ENCODE measurements at regions not wholly inside any gene's neighbourhood (a gene's known extent, or its start where the extent isn't known, plus 50 kb on each side); places are given as distances from the start of the nearest gene placed in this dataset.

DNA sequence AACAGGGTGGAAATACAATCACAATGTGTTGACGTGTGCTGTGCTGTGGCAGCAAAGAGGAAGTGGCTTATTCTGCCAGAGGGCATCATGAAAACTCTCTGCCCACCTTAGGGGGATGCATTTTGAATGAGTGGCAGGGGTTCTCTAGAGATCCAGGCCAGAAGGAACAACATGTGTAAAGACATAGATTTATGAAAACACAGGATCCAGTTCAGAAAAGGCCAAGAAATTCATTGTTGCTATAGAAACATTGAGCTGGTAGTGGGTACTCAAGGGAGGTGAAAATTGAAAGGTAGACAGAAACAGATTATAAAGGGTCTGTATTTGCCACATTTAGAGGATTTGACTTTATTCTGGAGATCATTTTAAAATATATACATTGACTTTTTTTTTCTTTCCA is 417.7 kb downstream of the ENC1 start:
- no peak for TF ChIP-seq POLR2A (IDR thresholded peaks at IDR 0.05)
- TF ChIP-seq, protein P1, sequence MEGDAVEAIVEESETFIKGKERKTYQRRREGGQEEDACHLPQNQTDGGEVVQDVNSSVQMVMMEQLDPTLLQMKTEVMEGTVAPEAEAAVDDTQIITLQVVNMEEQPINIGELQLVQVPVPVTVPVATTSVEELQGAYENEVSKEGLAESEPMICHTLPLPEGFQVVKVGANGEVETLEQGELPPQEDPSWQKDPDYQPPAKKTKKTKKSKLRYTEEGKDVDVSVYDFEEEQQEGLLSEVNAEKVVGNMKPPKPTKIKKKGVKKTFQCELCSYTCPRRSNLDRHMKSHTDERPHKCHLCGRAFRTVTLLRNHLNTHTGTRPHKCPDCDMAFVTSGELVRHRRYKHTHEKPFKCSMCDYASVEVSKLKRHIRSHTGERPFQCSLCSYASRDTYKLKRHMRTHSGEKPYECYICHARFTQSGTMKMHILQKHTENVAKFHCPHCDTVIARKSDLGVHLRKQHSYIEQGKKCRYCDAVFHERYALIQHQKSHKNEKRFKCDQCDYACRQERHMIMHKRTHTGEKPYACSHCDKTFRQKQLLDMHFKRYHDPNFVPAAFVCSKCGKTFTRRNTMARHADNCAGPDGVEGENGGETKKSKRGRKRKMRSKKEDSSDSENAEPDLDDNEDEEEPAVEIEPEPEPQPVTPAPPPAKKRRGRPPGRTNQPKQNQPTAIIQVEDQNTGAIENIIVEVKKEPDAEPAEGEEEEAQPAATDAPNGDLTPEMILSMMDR (IDR thresholded peaks at IDR 0.05), result no peak
- Histone ChIP-seq H3K4me1 (no peaks in the 10 kb centered on the region), H3K9me3 (peaks cover 0 to 19% (median 2%) of the 10 kb centered on the region in 12 donors), H3K36me3 (no peaks in the 10 kb centered on the region), H3K27me3 (no peaks in the 10 kb centered on the region), H3K27ac (no peak overlapping the region), H3K4me3 (no peak overlapping the region)
- whole genome bisulfite sequencing, 4 donors, result 90 to 93% (median 91%) methylated on average over 1 of the region's 1 CpG
- ATAC-seq (no peak), DNase-seq (no peak)
- intact Hi-C loops (cut with DNase I), result no loop called here

DNA sequence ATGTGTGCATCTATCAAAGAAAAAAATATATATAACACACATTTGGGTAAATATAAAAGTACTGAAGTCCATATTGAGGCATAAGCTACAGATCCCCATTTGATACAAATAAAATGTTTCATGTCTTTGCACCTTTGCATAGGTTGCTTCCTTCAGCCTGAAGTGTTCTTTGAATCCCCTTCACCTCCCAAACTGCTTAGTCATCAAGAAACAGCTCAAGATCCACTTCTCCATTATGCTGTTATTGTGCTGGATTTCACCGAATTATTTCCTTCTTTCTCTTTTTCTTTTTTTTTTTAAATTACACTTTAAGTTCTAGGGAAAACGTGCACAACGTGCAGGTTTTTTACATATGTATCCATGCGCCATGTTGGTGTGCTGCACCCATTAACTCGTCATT is 419.1 kb downstream of the ENC1 start:
- peaks cover 0 to 19% (median 2%) of the 10 kb centered on the region in 12 donors for H3K9me3 ChIP-seq
- H3K4me3 ChIP-seq, result no peak overlapping the region
- no peak for TF ChIP-seq POLR2A (IDR thresholded peaks at IDR 0.05)
- TF ChIP-seq, protein P1 (IDR thresholded peaks at IDR 0.05), result no peak
- DNase-seq (no peak), ATAC-seq (no peak)
- intact Hi-C loops (cut with DNase I), result no loop called here
- no peaks in the 10 kb centered on the region for H3K36me3 ChIP-seq
- H3K4me1 ChIP-seq, result no peaks in the 10 kb centered on the region
- 90 to 92% (median 90%) methylated on average over 5 of the region's 5 CpGs for WGBS, 4 donors
- H3K27me3 ChIP-seq, result no peaks in the 10 kb centered on the region
- no peak overlapping the region for H3K27ac ChIP-seq

DNA sequence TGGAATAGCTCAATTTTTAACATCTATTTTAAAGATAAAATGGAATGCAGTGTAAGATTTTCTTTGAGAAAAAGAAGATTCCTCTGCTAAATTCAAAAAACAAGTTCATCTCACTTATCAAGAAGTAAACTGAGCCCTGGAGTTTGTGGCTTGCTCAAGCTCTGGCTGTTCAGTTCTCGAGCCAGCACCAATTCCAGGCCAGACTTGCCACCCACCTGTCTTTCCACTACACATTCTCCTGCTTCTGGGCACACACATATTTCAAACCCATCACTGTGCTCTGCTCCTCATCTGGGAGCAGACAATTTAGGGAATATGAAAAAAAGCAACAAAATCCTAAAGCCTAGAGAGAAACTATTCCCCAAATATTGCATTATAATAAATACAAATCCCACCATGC is 424.5 kb downstream of the ENC1 start:
- WGBS, 4 donors, result 79 to 91% (median 89%) methylated on average over 1 of the region's 1 CpG
- intact Hi-C loops (cut with DNase I), result no loop called here
- Histone ChIP-seq H3K27me3 (no peaks in the 10 kb centered on the region), H3K4me3 (no peak overlapping the region), H3K36me3 (no peaks in the 10 kb centered on the region), H3K27ac (no peak overlapping the region), H3K4me1 (no peaks in the 10 kb centered on the region), H3K9me3 (peaks cover 0 to 14% (median 1%) of the 10 kb centered on the region in 12 donors)
- DNase-seq (no peak), ATAC-seq (no peak)
- TF ChIP-seq, protein P1 (IDR thresholded peaks at IDR 0.05), result no peak
- no peak for TF ChIP-seq POLR2A (IDR thresholded peaks at IDR 0.05)

DNA sequence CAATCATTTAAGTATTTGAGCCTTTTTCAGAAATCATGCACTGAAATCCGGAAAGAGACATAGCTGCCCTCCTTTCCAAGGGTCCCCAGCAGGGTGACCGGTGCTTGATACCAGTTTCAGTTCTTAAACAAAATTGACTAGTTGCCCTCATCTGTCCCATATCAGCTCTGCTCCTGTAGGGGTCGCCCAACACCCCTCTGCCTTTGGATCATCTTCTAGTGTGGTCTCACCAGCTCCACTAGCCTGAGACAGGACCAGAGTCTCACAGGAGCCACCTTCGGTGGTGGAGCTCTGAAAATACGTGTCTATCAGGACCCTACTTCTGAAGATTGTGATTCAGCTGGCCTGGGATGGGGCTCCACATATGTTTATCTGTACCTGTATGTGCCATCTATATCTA is 428.2 kb downstream of the ENC1 start:
- WGBS, 4 donors, result 68 to 82% (median 73%) methylated on average over 5 of the region's 5 CpGs

More for the DNA sequence above, 428.2 kb downstream of the ENC1 start:
- Histone ChIP-seq H3K9me3 (no peaks in the 10 kb centered on the region), H3K36me3 (no peaks in the 10 kb centered on the region), H3K4me1 (no peaks in the 10 kb centered on the region), H3K4me3 (no peak overlapping the region), H3K27me3 (no peaks in the 10 kb centered on the region), H3K27ac (no peak overlapping the region)
- intact Hi-C loops (cut with DNase I), result no loop called here
- TF ChIP-seq, protein P1 (IDR thresholded peaks at IDR 0.05), result peak in 5 of 12 donors; percentile 8 to 26 (median 12)
- TF ChIP-seq POLR2A (IDR thresholded peaks at IDR 0.05), result no peak
- ATAC-seq (no peak), DNase-seq (no peak)
